BJ (cell line): ENCODE measurements at regions not wholly inside any gene's neighbourhood (a gene's known extent, or its start where the extent isn't known, plus 50 kb on each side); places are given as distances from the start of the nearest gene placed in this dataset.

Experiments
- CTCF ChIA-PET: fragments of 350-600 bp; formaldehyde crosslinking; extraction: SDS; loops from one replicate; lab custom pipeline; 2021; ENCODE audit warnings: antibody characterized with exemption, inconsistent platforms; lab: Yijun Ruan, JAX
- POLR2A ChIA-PET: fragments of 300-600 bp; sonication (Branson Sonifier 250); formaldehyde crosslinking; extraction: SDS; loops from one replicate; lab custom pipeline; 2021; ENCODE audit warnings: antibody characterized with exemption; lab: Charles Lee
- DNase-seq: peaks from one replicate; pipeline ENCODE4 v3.0.0-alpha.2; 2011; ENCODE audit warnings: low read depth
- H3K27me3 ChIP-seq: 2 replicates; pipeline ENCODE4 v1.6.0; 2011; ENCODE audit warnings: low read length; ENCODE audit not compliant: control insufficient read depth, insufficient read depth
- H3K36me3 ChIP-seq: 2 replicates; pipeline ENCODE4 v1.5.1; 2011; ENCODE audit warnings: low read length; ENCODE audit not compliant: control insufficient read depth, insufficient read depth
- H3K4me3 ChIP-seq: 2 replicates; pipeline ENCODE4 v1.5.1; 2011; ENCODE audit warnings: low read depth, mild to moderate bottlenecking, control low read depth, low read length
- CTCF ChIP-seq: IDR thresholded peaks from 2 replicates; pipeline ENCODE4 v1.5.1; 2011; ENCODE audit warnings: low read depth, mild to moderate bottlenecking, control low read depth, inconsistent platforms, low read length, moderate library complexity; ENCODE audit not compliant: insufficient read depth

- Histone ChIP-seq H3K36me3 (no peaks in the 10 kb centered on the region), H3K4me3 (no peak overlapping the region), H3K27me3 (no peaks in the 10 kb centered on the region)
- DNase-seq = no peak
- ChIA-PET POLR2A (no interaction called here), CTCF (interaction anchor here (1.2 kb wide), 1 partner anchor 13 kb away, joined by 3 read pairs; no protein-coding TSS in a partner anchor)
- TF ChIP-seq CTCF = no peak
Observed at GRCh38 chr9:81861644-81862043, 66.6 kb upstream of the SPATA31D4 start.

- no peak for TF ChIP-seq CTCF
- Histone ChIP-seq H3K27me3 (no peaks in the 10 kb centered on the region), H3K36me3 (no peaks in the 10 kb centered on the region), H3K4me3 (no peak overlapping the region)
- no peak for DNase-seq
- ChIA-PET CTCF (no interaction called here), POLR2A (no interaction called here)
Observed at GRCh38 chr9:81868145-81868544, 60.1 kb upstream of the SPATA31D4 start.

DNA sequence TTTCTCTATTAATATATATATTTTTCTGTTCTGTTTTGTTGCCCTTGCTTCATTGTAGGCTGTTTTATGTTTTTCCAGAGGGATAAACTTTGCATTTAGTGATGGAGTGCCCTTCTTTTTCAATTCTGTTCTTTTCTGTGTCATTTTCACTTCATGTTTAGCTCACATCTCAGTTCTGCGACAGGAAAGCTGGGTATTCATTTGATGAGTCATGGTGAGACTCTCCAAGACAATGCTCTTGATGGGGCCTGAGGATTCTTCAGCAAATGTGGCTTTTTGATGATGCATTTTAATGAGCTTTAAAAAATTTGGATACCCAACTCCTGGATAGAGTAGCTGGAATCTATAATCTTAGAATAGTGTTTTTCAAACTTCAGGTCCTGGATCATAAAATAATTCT, 56.5 kb upstream of the SPATA31D4 start:
- DNase-seq = peak; percentile 49
- H3K4me3 ChIP-seq = no peak overlapping the region
- no peaks in the 10 kb centered on the region for H3K36me3 ChIP-seq
- no peaks in the 10 kb centered on the region for H3K27me3 ChIP-seq
- CTCF ChIA-PET = interaction anchor here (0.7 to 1.8 kb wide), 3 partner anchors 13 to 46 kb away, joined by 3 to 4 read pairs (median 3); no protein-coding TSS in a partner anchor
- POLR2A ChIA-PET = interaction anchor here (0.6 to 0.7 kb wide), 2 partner anchors 14 to 29 kb away, joined by 3 to 4 read pairs; no protein-coding TSS in a partner anchor
- no peak for TF ChIP-seq CTCF

- ChIA-PET CTCF (no interaction called here), POLR2A (no interaction called here)
- no peak for DNase-seq
- Histone ChIP-seq H3K4me3 (no peak overlapping the region), H3K27me3 (no peaks in the 10 kb centered on the region), H3K36me3 (no peaks in the 10 kb centered on the region)
- no peak for TF ChIP-seq CTCF
Observed at GRCh38 chr9:81874250-81874649, 54.0 kb upstream of the SPATA31D4 start.

- Histone ChIP-seq H3K27me3 (no peaks in the 10 kb centered on the region), H3K4me3 (no peak overlapping the region), H3K36me3 (no peaks in the 10 kb centered on the region)
- no peak for TF ChIP-seq CTCF
- peak; percentile 60 for DNase-seq
- CTCF ChIA-PET = no interaction called here
- POLR2A ChIA-PET = interaction anchor here (0.5 kb wide), 1 partner anchor 296 kb away, joined by 11 read pairs; no protein-coding TSS in a partner anchor
Observed at GRCh38 chr9:81874931-81875330, 53.3 kb upstream of the SPATA31D4 start.
